Activated B cell treated with CpG ODN at 0.5 μM for 24 hours (primary cell): ENCODE measurements at regions not wholly inside any gene's neighbourhood (a gene's known extent, or its start where the extent isn't known, plus 50 kb on each side); places are given as distances from the start of the nearest gene placed in this dataset.

Experiments
- ATAC-seq: fragments of 200-7000 bp; cut with Tn5 transposase; one replicate; pipeline ENCODE4 v1.10.0; 2021; ENCODE audit warnings: low read depth, mild to moderate bottlenecking, moderate library complexity
- CTCF ChIA-PET: fragments of 350-600 bp; sonication (Branson Sonifier 250); formaldehyde crosslinking; loops from one replicate; lab custom pipeline; 2021; ENCODE audit warnings: antibody characterized with exemption; lab: Charles Lee
- POLR2A ChIA-PET: fragments of 350-600 bp; sonication (Branson Sonifier 250); formaldehyde crosslinking; loops from one replicate; lab custom pipeline; 2021; ENCODE audit warnings: antibody characterized with exemption; lab: Charles Lee
- DNase-seq: peaks from one replicate; pipeline ENCODE4 v3.0.0; 2022
- H3K27ac Mint-ChIP-seq: one replicate; pipeline ENCODE4 v1.8.0; 2020; ENCODE audit warnings: mixed read lengths
- H3K27me3 Mint-ChIP-seq: one replicate; pipeline ENCODE4 v1.8.0; 2021; ENCODE audit warnings: mixed read lengths
- H3K36me3 Mint-ChIP-seq: one replicate; pipeline ENCODE4 v1.8.0; 2021; ENCODE audit warnings: low read depth, mixed read lengths
- H3K4me1 Mint-ChIP-seq: one replicate; pipeline ENCODE4 v1.8.0; 2021; ENCODE audit warnings: mixed read lengths
- H3K4me3 Mint-ChIP-seq: one replicate; pipeline ENCODE4 v1.8.0; 2020; ENCODE audit warnings: mild to moderate bottlenecking, mixed read lengths
- H3K9me3 Mint-ChIP-seq: one replicate; pipeline ENCODE4 v1.8.0; 2020; ENCODE audit warnings: mixed read lengths
- intact Hi-C: fragments of 100-400 bp; cut with micrococcal nuclease; formaldehyde crosslinking; loops from one replicate; pipeline ENCODE4 v1.15.1; 2024
- TF ChIP-seq, protein P1 (sequence below): fragments of 200-600 bp; IDR thresholded peaks from one replicate; pipeline ENCODE4 v1.8.0; 2022; ENCODE audit warnings: antibody characterized with exemption, mild to moderate bottlenecking

DNA sequence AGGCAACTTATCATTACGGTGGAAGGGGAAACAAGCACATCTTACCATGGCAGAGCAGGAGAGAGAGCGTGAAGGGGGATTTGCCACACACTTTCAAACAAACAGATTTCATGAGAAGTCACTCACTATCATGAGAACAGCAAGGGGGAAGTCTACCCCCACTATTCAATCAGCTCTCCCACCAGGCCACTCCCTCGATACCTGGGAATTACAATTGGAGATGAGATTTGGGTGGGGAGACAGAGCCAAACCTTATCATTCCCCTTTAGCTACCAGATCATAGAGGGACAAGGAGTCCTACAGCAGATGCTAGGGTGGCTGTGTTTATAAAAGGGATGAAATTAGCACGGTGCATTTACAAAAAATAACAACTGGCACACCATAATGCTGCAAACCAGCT is 2149.4 kb upstream of the ACO1 start:
- ChIA-PET CTCF (no interaction called here), POLR2A (no interaction called here)
- intact Hi-C loops: no loop called here
- H3K27me3 Mint-ChIP-seq: no peaks in the 10 kb centered on the region
- H3K36me3 Mint-ChIP-seq: no peaks in the 10 kb centered on the region
- no peaks in the 10 kb centered on the region for H3K4me1 Mint-ChIP-seq
- ATAC-seq (no peak), DNase-seq (no peak)
- no peak overlapping the region for H3K27ac Mint-ChIP-seq
- no peaks in the 10 kb centered on the region for H3K9me3 Mint-ChIP-seq
- no peak overlapping the region for H3K4me3 Mint-ChIP-seq
- TF ChIP-seq, protein P1, sequence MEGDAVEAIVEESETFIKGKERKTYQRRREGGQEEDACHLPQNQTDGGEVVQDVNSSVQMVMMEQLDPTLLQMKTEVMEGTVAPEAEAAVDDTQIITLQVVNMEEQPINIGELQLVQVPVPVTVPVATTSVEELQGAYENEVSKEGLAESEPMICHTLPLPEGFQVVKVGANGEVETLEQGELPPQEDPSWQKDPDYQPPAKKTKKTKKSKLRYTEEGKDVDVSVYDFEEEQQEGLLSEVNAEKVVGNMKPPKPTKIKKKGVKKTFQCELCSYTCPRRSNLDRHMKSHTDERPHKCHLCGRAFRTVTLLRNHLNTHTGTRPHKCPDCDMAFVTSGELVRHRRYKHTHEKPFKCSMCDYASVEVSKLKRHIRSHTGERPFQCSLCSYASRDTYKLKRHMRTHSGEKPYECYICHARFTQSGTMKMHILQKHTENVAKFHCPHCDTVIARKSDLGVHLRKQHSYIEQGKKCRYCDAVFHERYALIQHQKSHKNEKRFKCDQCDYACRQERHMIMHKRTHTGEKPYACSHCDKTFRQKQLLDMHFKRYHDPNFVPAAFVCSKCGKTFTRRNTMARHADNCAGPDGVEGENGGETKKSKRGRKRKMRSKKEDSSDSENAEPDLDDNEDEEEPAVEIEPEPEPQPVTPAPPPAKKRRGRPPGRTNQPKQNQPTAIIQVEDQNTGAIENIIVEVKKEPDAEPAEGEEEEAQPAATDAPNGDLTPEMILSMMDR: no peak

DNA sequence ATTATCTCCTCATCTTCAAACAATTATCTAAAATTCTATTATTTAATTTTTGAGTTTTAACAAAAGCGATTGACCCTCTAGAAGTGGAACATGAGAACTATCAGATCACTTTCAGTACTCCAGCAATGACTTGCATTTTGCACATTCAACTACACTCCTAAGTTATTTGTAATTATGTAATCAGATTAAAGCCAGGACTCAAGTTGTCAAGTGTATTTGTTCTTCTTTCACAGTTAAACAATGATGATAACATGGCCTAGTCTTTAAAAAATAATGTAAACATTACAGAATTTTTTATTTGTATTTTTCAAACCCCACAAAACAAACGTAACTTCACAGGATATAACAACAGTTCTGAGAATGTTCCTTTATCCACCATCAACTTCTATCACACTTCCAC is 2148.9 kb upstream of the ACO1 start:
- intact Hi-C loops: no loop called here
- Mint-ChIP-seq H3K27me3 (no peaks in the 10 kb centered on the region), H3K27ac (no peak overlapping the region), H3K9me3 (no peaks in the 10 kb centered on the region), H3K36me3 (no peaks in the 10 kb centered on the region), H3K4me3 (no peak overlapping the region), H3K4me1 (no peaks in the 10 kb centered on the region)
- DNase-seq: no peak
- POLR2A ChIA-PET: no interaction called here
- TF ChIP-seq, protein P1: no peak
- CTCF ChIA-PET: no interaction called here
- ATAC-seq: no peak

DNA sequence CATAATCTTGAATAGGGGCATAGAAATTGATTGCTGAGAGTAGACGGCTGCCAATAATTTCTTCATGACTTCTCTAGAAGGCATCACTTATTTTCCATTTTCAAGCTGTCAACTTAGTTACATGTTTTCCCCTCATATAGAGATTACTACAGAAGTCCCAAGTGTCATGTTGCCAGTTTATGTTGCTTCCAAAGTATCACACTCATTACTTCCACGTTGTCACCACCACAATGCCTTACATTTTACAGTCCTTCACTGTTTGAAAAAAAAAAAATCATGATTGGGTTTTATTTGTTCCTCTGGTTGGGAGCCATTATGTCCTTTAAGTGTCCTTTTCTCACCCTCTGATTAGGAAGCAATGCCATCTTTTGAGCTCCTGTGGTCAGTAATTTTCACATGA is 2144.6 kb upstream of the ACO1 start:
- Mint-ChIP-seq H3K9me3 (no peaks in the 10 kb centered on the region), H3K4me1 (no peaks in the 10 kb centered on the region), H3K27me3 (no peaks in the 10 kb centered on the region), H3K4me3 (no peak overlapping the region), H3K36me3 (no peaks in the 10 kb centered on the region), H3K27ac (no peak overlapping the region)
- intact Hi-C loops: no loop called here
- ATAC-seq (no peak), DNase-seq (no peak)
- TF ChIP-seq, protein P1: no peak
- ChIA-PET CTCF (no interaction called here), POLR2A (no interaction called here)

DNA sequence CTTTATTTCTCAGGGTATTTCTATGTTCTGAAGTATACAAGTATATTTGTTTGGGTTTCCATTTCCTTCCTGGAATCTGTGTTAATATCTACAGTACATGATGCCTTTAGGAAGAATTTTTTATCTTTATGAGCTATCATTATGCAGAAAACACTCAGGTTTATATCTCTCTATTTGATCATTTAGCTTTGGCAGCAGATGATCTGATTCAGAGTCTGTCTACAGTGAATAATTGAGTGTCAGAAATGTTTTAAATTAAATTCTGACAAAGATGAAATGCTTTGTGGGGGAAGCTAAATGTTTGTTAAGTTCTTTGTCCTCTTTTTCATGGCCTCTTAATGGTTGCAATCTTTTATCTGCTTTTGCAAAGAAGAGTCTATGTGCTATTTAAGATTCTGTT is 2141.0 kb upstream of the ACO1 start:
- Mint-ChIP-seq H3K4me3 (no peak overlapping the region), H3K9me3 (no peaks in the 10 kb centered on the region), H3K4me1 (no peaks in the 10 kb centered on the region), H3K36me3 (no peaks in the 10 kb centered on the region), H3K27me3 (no peaks in the 10 kb centered on the region), H3K27ac (no peak overlapping the region)
- no peak for ATAC-seq
- POLR2A ChIA-PET: no interaction called here
- TF ChIP-seq, protein P1: no peak
- intact Hi-C loops: no loop called here
- no peak for DNase-seq
- CTCF ChIA-PET: no interaction called here

DNA sequence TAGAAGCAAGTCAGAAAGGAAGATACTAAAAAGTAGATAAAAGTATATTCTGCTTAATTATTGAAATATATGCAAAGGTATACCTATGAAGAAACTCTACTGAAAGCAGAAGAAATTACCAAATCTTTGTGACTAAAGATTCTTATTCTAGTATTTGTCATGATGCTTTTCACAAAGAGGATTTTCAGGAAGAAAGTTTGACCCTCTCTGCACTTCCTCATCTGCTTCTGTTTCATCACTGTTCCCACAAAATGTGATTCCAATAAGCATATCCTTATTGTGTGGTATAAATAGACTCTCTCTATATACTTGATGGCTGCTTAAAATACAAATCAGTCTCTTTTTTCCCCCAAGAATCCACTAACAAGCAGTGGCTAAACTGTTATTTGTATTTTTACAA is 2139.6 kb upstream of the ACO1 start:
- TF ChIP-seq, protein P1: no peak
- Mint-ChIP-seq H3K27me3 (no peaks in the 10 kb centered on the region), H3K36me3 (no peaks in the 10 kb centered on the region), H3K27ac (no peak overlapping the region), H3K4me3 (no peak overlapping the region), H3K4me1 (no peaks in the 10 kb centered on the region), H3K9me3 (no peaks in the 10 kb centered on the region)
- DNase-seq (no peak), ATAC-seq (no peak)
- ChIA-PET CTCF (no interaction called here), POLR2A (no interaction called here)
- intact Hi-C loops: no loop called here
